ENCODE measurements at regions not wholly inside any gene's neighbourhood (a gene's known extent, or its start where the extent isn't known, plus 50 kb on each side); places are given as distances from the start of the nearest gene placed in this dataset.

DNA sequence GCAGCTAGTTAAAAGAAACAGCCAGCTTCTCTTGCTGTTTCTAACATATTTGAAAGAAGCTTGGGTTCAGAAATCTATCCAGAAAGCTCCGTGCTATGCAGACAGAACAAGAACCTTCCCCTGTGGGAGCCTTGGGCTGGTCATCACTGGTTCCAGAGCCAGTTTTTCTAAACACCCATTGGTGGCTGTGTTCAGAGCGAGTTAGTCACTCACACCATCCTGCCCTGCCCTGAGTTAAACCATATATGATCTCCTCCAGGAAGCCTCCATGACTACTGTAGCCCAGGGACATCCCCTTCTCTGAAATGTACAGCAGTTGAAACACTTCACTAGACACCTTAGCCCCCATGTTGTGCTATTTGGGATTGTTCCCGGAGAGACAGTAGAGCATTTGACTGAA lies 200.8 kb upstream of the SGCG start:
- TF ChIP-seq, protein P1, sequence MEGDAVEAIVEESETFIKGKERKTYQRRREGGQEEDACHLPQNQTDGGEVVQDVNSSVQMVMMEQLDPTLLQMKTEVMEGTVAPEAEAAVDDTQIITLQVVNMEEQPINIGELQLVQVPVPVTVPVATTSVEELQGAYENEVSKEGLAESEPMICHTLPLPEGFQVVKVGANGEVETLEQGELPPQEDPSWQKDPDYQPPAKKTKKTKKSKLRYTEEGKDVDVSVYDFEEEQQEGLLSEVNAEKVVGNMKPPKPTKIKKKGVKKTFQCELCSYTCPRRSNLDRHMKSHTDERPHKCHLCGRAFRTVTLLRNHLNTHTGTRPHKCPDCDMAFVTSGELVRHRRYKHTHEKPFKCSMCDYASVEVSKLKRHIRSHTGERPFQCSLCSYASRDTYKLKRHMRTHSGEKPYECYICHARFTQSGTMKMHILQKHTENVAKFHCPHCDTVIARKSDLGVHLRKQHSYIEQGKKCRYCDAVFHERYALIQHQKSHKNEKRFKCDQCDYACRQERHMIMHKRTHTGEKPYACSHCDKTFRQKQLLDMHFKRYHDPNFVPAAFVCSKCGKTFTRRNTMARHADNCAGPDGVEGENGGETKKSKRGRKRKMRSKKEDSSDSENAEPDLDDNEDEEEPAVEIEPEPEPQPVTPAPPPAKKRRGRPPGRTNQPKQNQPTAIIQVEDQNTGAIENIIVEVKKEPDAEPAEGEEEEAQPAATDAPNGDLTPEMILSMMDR (IDR thresholded peaks at IDR 0.05; ENCODE audit: insufficient read depth, low read depth, low read length): no peak
- TF ChIP-seq EZH2 (IDR thresholded peaks at IDR 0.05; ENCODE audit: insufficient read depth, low read length): no peak
